Sigmoid colon (tissue), 4 donors: ENCODE measurements at regions not wholly inside any gene's neighbourhood (a gene's known extent, or its start where the extent isn't known, plus 50 kb on each side); places are given as distances from the start of the nearest gene placed in this dataset.

Experiments used
- CTCF ChIP-seq, 4 experiments: fragments of 450-650 bp in 3 of 4; fragments of 200-600 bp in 1 of 4; IDR thresholded peaks; one replicate each; pipeline ENCODE4 v1.5.1; 2016 to 2019; ENCODE audit warnings: antibody characterized with exemption in 4 of 4, mild to moderate bottlenecking in 3 of 4, moderate library complexity in 2 of 4
- POLR2A ChIP-seq, 2 donors: fragments of 450-650 bp; IDR thresholded peaks; one replicate each; pipeline ENCODE4 v1.6.1; 2016; ENCODE audit warnings: antibody characterized with exemption in 2 of 2, mild to moderate bottlenecking in 2 of 2, moderate library complexity in 2 of 2
- POLR2AphosphoS5 ChIP-seq, 4 donors: sonication (generic); formaldehyde crosslinking; IDR thresholded peaks; one replicate each; pipeline ENCODE4 v1.6.1; 2017; ENCODE audit warnings: antibody characterized with exemption in 4 of 4

- no peak for TF ChIP-seq CTCF (IDR thresholded peaks at IDR 0.05)
- no peak for TF ChIP-seq POLR2A (IDR thresholded peaks at IDR 0.05)
- no peak for TF ChIP-seq POLR2AphosphoS5 (IDR thresholded peaks at IDR 0.05)
These were observed 1005.0 kb downstream of the GALC start for GRCh38 chr14:86987966-86988365.
